H9 (cell line): ENCODE measurements at regions not wholly inside any gene's neighbourhood (a gene's known extent, or its start where the extent isn't known, plus 50 kb on each side); places are given as distances from the start of the nearest gene placed in this dataset.

ENCODE experiments used
- DNase-seq: peaks from one replicate; pipeline ENCODE4 v3.0.0-alpha.2; 2017
- H2AFZ ChIP-seq: one replicate; pipeline ENCODE4 v1.6.1; 2013; ENCODE audit warnings: mild to moderate bottlenecking, low read length, control low read depth, moderate library complexity
- H2AK5ac ChIP-seq: 2 replicates; pipeline ENCODE4 v1.6.1; 2013; ENCODE audit warnings: low read length, control low read depth, mixed read lengths; ENCODE audit not compliant: insufficient read length
- H2BK120ac ChIP-seq: one replicate; pipeline ENCODE4 v1.6.1; 2013; ENCODE audit warnings: low read depth, mild to moderate bottlenecking, low read length, control low read depth, inconsistent platforms; ENCODE audit not compliant: poor library complexity, severe bottlenecking
- H2BK12ac ChIP-seq: 2 replicates; pipeline ENCODE4 v1.6.1; 2013; ENCODE audit warnings: low read length, control low read depth, mixed read lengths, low read depth; ENCODE audit not compliant: insufficient read length
- H2BK15ac ChIP-seq: 2 replicates; pipeline ENCODE4 v1.6.1; 2013; ENCODE audit warnings: low read depth, low read length, control low read depth
- H2BK20ac ChIP-seq: one replicate; pipeline ENCODE4 v1.6.1; 2013; ENCODE audit warnings: low read depth, mild to moderate bottlenecking, low read length, control low read depth, inconsistent platforms; ENCODE audit not compliant: poor library complexity, severe bottlenecking
- H2BK5ac ChIP-seq: 2 replicates; pipeline ENCODE4 v1.6.1; 2013; ENCODE audit warnings: low read length, control low read depth, mixed read lengths; ENCODE audit not compliant: insufficient read length
- H3K14ac ChIP-seq: 2 replicates; pipeline ENCODE4 v1.6.1; 2013; ENCODE audit warnings: low read length, control low read depth; ENCODE audit not compliant: insufficient read depth
- H3K18ac ChIP-seq: 2 replicates; pipeline ENCODE4 v1.6.1; 2013; ENCODE audit warnings: low read depth, mild to moderate bottlenecking, mixed read lengths, low read length, control low read depth; ENCODE audit not compliant: insufficient read length
- H3K23ac ChIP-seq: 2 replicates; pipeline ENCODE4 v1.6.1; 2013; ENCODE audit warnings: low read length, control low read depth, mixed read lengths, low read depth; ENCODE audit not compliant: insufficient read length
- H3K23me2 ChIP-seq: 2 replicates; pipeline ENCODE4 v1.6.1; 2013; ENCODE audit warnings: low read depth, mild to moderate bottlenecking, mixed read lengths, low read length, control low read depth; ENCODE audit not compliant: insufficient read length, poor library complexity, severe bottlenecking
- H3K27ac ChIP-seq: 2 replicates; pipeline ENCODE4 v1.5.1; 2013; ENCODE audit warnings: low read length, control low read depth, mixed read lengths, low read depth; ENCODE audit not compliant: insufficient read length
- H3K27me3 ChIP-seq: 2 replicates; pipeline ENCODE4 v1.6.1; 2013; ENCODE audit warnings: low read length, control low read depth, inconsistent platforms; ENCODE audit not compliant: insufficient read depth
- H3K4ac ChIP-seq: 2 replicates; pipeline ENCODE4 v1.6.1; 2013; ENCODE audit warnings: low read depth, mild to moderate bottlenecking, control low read depth, inconsistent platforms, low read length, moderate library complexity
- H3K4me1 ChIP-seq: 2 replicates; pipeline ENCODE4 v1.6.1; 2013; ENCODE audit warnings: low read length, control low read depth, inconsistent platforms; ENCODE audit not compliant: insufficient read depth
- H3K4me2 ChIP-seq: 2 replicates; pipeline ENCODE4 v1.6.1; 2013; ENCODE audit warnings: low read length, control low read depth, mixed read lengths; ENCODE audit not compliant: insufficient read length, insufficient read depth
- H3K56ac ChIP-seq: 2 replicates; pipeline ENCODE4 v1.6.1; 2013; ENCODE audit warnings: low read depth, mild to moderate bottlenecking, mixed read lengths, low read length, control low read depth; ENCODE audit not compliant: insufficient read length
- H3K79me1 ChIP-seq: 2 replicates; pipeline ENCODE4 v1.6.1; 2013; ENCODE audit warnings: low read depth, mild to moderate bottlenecking, moderate library complexity, low read length, control low read depth, inconsistent platforms; ENCODE audit not compliant: insufficient read depth, poor library complexity, severe bottlenecking
- H3K79me2 ChIP-seq: 2 replicates; pipeline ENCODE4 v1.6.1; 2013; ENCODE audit warnings: low read length, control low read depth, inconsistent platforms; ENCODE audit not compliant: insufficient read depth
- H3K9ac ChIP-seq: 2 replicates; pipeline ENCODE4 v1.6.1; 2013; ENCODE audit warnings: low read length, control low read depth, mixed read lengths; ENCODE audit not compliant: insufficient read length; ENCODE audit errors: extremely low read depth
- H3K9me3 ChIP-seq: one replicate; pipeline ENCODE4 v1.6.1; 2013; ENCODE audit warnings: low read depth, low read length, inconsistent platforms; ENCODE audit not compliant: control insufficient read depth
- H3T11ph ChIP-seq: one replicate; pipeline ENCODE4 v1.6.1; 2013; ENCODE audit warnings: mild to moderate bottlenecking, low read length, control low read depth, inconsistent platforms
- H4K20me1 ChIP-seq: one replicate; pipeline ENCODE4 v1.6.1; 2013; ENCODE audit not compliant: control insufficient read depth, insufficient read length, insufficient read depth
- H4K5ac ChIP-seq: 2 replicates; pipeline ENCODE4 v1.6.1; 2013; ENCODE audit warnings: low read depth, mild to moderate bottlenecking, mixed read lengths, low read length, control low read depth; ENCODE audit not compliant: insufficient read length
- H4K8ac ChIP-seq: replicated peaks from 2 replicates; pipeline ENCODE4 v1.6.1; 2013; ENCODE audit warnings: low read length, control low read depth, mixed read lengths, low read depth; ENCODE audit not compliant: insufficient read length
- H4K91ac ChIP-seq: 2 replicates; pipeline ENCODE4 v1.6.1; 2013; ENCODE audit warnings: low read depth, mild to moderate bottlenecking, moderate library complexity, mixed read lengths, low read length, control low read depth; ENCODE audit not compliant: insufficient read length
- H3K27ac Mint-ChIP-seq, 3 experiments: 2 replicates in 2 of 3; 3 replicates in 1 of 3; pipeline ENCODE4 v1.8.0; 2020 to 2021; ENCODE audit warnings: mixed read lengths in 3 of 3, mild to moderate bottlenecking in 1 of 3, moderate library complexity in 1 of 3
- H3K27me3 Mint-ChIP-seq: 2 replicates; pipeline ENCODE4 v1.8.0; 2021; ENCODE audit warnings: low read depth, mild to moderate bottlenecking, moderate library complexity, mixed read lengths
- H3K36me3 Mint-ChIP-seq, 3 experiments: 2 replicates in 2 of 3; 3 replicates in 1 of 3; pipeline ENCODE4 v1.8.0; 2020 to 2021; ENCODE audit warnings: low read depth in 3 of 3, mixed read lengths in 3 of 3; ENCODE audit not compliant: insufficient read depth in 1 of 3
- H3K4me1 Mint-ChIP-seq, 2 experiments: 2 replicates each; pipeline ENCODE4 v1.8.0; 2020; ENCODE audit warnings: mixed read lengths in 2 of 2
- H3K4me3 Mint-ChIP-seq, 2 experiments: 2 replicates in 1 of 2; 3 replicates in 1 of 2; pipeline ENCODE4 v1.8.0; 2020 to 2021; ENCODE audit warnings: mild to moderate bottlenecking in 2 of 2, mixed read lengths in 2 of 2, moderate library complexity in 1 of 2
- H3K9me3 Mint-ChIP-seq, 2 experiments: 2 replicates in 1 of 2; 3 replicates in 1 of 2; pipeline ENCODE4 v1.8.0; 2020; ENCODE audit warnings: mild to moderate bottlenecking in 2 of 2, mixed read lengths in 2 of 2, moderate library complexity in 1 of 2
- WGBS: extraction: QIAGEN DNeasy Blood & Tissue Kit; methylation state at CpG from one replicate; pipeline ENCODE4 v1.1.7; 2013; ENCODE audit warnings: missing lambda C conversion rate, low lambda C conversion rate, mixed read lengths; ENCODE audit not compliant: insufficient read length; ENCODE audit errors: extremely low coverage; 5-methylcytosine and 5-hydroxymethylcytosine counted together
- TF ChIP-seq, protein P1 (sequence below): fragments of 200-600 bp; sonication (generic); conservative IDR thresholded peaks from 3 replicates; pipeline ENCODE4 v1.8.0; 2021; ENCODE audit warnings: antibody characterized with exemption, mild to moderate bottlenecking

DNA sequence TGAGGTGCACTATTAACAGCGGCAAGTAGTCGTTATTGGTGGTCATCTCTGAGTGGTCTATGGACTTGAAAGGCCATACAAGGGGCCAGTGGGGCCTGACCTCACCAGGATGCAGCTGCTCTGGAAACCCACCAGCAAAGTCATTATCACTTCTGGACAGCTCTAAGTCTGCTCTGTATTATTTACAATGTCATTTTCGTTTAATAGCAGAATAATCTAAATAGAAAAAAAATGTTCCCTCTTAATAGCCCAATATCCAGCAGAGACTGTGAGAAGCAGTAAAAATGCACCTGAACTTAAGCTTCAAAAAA lies 85.0 kb upstream of the EED start:
- no peak overlapping the region for H3K27ac Mint-ChIP-seq
- Histone ChIP-seq H3K4me1 (no peaks in the 10 kb centered on the region), H3K27me3 (no peaks in the 10 kb centered on the region), H3K23ac (no peak overlapping the region), H3K79me1 (no peaks in the 10 kb centered on the region), H4K91ac (no peak overlapping the region), H3K9ac (no peak overlapping the region), H2BK15ac (no peak overlapping the region), H3K4ac (no peak overlapping the region), H4K5ac (no peak overlapping the region), H2BK5ac (no peak overlapping the region), H3K27ac (no peak overlapping the region), H3K18ac (no peak overlapping the region), H3K79me2 (no peaks in the 10 kb centered on the region), H2BK12ac (no peak overlapping the region), H3K23me2 (no peaks in the 10 kb centered on the region), H3K4me2 (no peak overlapping the region), H3K14ac (no peak overlapping the region), H2AFZ (no peak overlapping the region), H3K9me3 (no peaks in the 10 kb centered on the region), H3K56ac (no peak overlapping the region), H3T11ph (no peak overlapping the region), H2AK5ac (no peak overlapping the region), H4K8ac (no peak overlapping the region), H2BK20ac (no peak overlapping the region), H4K20me1 (no peaks in the 10 kb centered on the region), H2BK120ac (no peak overlapping the region)
- no peak overlapping the region for H3K4me3 Mint-ChIP-seq
- no peaks in the 10 kb centered on the region for H3K9me3 Mint-ChIP-seq
- peaks cover 3% of the 10 kb centered on the region; the same call in 1 of the 2 replicates for H3K27me3 Mint-ChIP-seq
- no CpG with 5 or more reads among the region's 3 CpGs for WGBS
- H3K4me1 Mint-ChIP-seq, result peaks cover 6 to 7% of the 10 kb centered on the region in 2 experiments
- TF ChIP-seq, protein P1, sequence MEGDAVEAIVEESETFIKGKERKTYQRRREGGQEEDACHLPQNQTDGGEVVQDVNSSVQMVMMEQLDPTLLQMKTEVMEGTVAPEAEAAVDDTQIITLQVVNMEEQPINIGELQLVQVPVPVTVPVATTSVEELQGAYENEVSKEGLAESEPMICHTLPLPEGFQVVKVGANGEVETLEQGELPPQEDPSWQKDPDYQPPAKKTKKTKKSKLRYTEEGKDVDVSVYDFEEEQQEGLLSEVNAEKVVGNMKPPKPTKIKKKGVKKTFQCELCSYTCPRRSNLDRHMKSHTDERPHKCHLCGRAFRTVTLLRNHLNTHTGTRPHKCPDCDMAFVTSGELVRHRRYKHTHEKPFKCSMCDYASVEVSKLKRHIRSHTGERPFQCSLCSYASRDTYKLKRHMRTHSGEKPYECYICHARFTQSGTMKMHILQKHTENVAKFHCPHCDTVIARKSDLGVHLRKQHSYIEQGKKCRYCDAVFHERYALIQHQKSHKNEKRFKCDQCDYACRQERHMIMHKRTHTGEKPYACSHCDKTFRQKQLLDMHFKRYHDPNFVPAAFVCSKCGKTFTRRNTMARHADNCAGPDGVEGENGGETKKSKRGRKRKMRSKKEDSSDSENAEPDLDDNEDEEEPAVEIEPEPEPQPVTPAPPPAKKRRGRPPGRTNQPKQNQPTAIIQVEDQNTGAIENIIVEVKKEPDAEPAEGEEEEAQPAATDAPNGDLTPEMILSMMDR, result no peak
- H3K36me3 Mint-ChIP-seq, result no peaks in the 10 kb centered on the region
- DNase-seq, result no peak
